ENCODE measurements at regions not wholly inside any gene's neighbourhood (a gene's known extent, or its start where the extent isn't known, plus 50 kb on each side); places are given as distances from the start of the nearest gene placed in this dataset.

GRCh38 chr5:124634228-124634739, 112.2 kb downstream of the ZNF608 start:
- Histone ChIP-seq H3K9me3 (no peaks in the 10 kb centered on the region), H3K4me3 (no peak overlapping the region), H3K36me3 (no peaks in the 10 kb centered on the region), H3K4me1 (peaks cover 0 to 2% (median 0%) of the 10 kb centered on the region in 4 donors), H3K27ac (no peak overlapping the region), H3K27me3 (no peaks in the 10 kb centered on the region)
- DNase-seq (no peak), ATAC-seq (peak in 1 of 4 donors; percentile 14)
- intact Hi-C loops (cut with DNase I) = no loop called here
- 25% methylated on average over 1 of the region's 1 CpG for WGBS (ENCODE audit: insufficient coverage, low coverage, low lambda C conversion rate, missing lambda C conversion rate)
- TF ChIP-seq POLR2A (IDR thresholded peaks at IDR 0.05) = no peak
- TF ChIP-seq CTCF (IDR thresholded peaks at IDR 0.05) = no peak

- no peak overlapping the region for H3K27ac ChIP-seq
- no peaks in the 10 kb centered on the region for H3K27me3 ChIP-seq
- DNase-seq = no peak
- TF ChIP-seq POLR2A (IDR thresholded peaks at IDR 0.05) (no peak), CTCF (IDR thresholded peaks at IDR 0.05) (no peak)
- H3K9me3 ChIP-seq = no peaks in the 10 kb centered on the region
- no peak for ATAC-seq
- no peaks in the 10 kb centered on the region for H3K36me3 ChIP-seq
- peaks cover 0 to 2% (median 0%) of the 10 kb centered on the region in 4 donors for H3K4me1 ChIP-seq
- intact Hi-C loops (cut with DNase I) = no loop called here
- WGBS (ENCODE audit: insufficient coverage, low coverage, low lambda C conversion rate, missing lambda C conversion rate) = 71% methylated on average over 4 of the region's 5 CpGs
- H3K4me3 ChIP-seq = no peak overlapping the region
Measured at GRCh38 chr5:124633209-124633608, 113.2 kb downstream of the ZNF608 start.

GRCh38 chr5:124631874-124632550, 114.4 kb downstream of the ZNF608 start:
- intact Hi-C loops (cut with DNase I) = no loop called here
- Histone ChIP-seq H3K4me1 (peaks cover 0 to 2% (median 0%) of the 10 kb centered on the region in 4 donors), H3K4me3 (no peak overlapping the region), H3K27me3 (no peaks in the 10 kb centered on the region), H3K27ac (no peak overlapping the region), H3K36me3 (no peaks in the 10 kb centered on the region), H3K9me3 (no peaks in the 10 kb centered on the region)
- ATAC-seq (no peak), DNase-seq (no peak)
- TF ChIP-seq CTCF (IDR thresholded peaks at IDR 0.05) = no peak
- no peak for TF ChIP-seq POLR2A (IDR thresholded peaks at IDR 0.05)
- WGBS (ENCODE audit: insufficient coverage, low coverage, low lambda C conversion rate, missing lambda C conversion rate) = 69% methylated on average over 3 of the region's 3 CpGs

GRCh38 chr5:124630767-124631704, 115.4 kb downstream of the ZNF608 start:
- no peak for DNase-seq
- H3K4me1 ChIP-seq = peaks cover 0 to 2% (median 0%) of the 10 kb centered on the region in 4 donors

More at GRCh38 chr5:124630767-124631704, 115.4 kb downstream of the ZNF608 start:
- Histone ChIP-seq H3K36me3 (no peaks in the 10 kb centered on the region), H3K9me3 (no peaks in the 10 kb centered on the region), H3K27ac (no peak overlapping the region), H3K27me3 (no peaks in the 10 kb centered on the region), H3K4me3 (no peak overlapping the region)
- WGBS (ENCODE audit: insufficient coverage, low coverage, low lambda C conversion rate, missing lambda C conversion rate) = 60% methylated on average over 1 of the region's 5 CpGs
- no peak for TF ChIP-seq CTCF (IDR thresholded peaks at IDR 0.05)
- TF ChIP-seq POLR2A (IDR thresholded peaks at IDR 0.05) = no peak
- ATAC-seq = no peak
- intact Hi-C loops (cut with DNase I) = no loop called here

All from right lobe of liver (tissue), 6 donors.